ENCODE measurements at regions not wholly inside any gene's neighbourhood (a gene's known extent, or its start where the extent isn't known, plus 50 kb on each side); places are given as distances from the start of the nearest gene placed in this dataset.
A peak's percentile ranks its signal among the peaks of the same experiment; 100 is the strongest.

GRCh38 chr2:7609974-7610373 is 692.8 kb downstream of the RNF144A start:
- Histone ChIP-seq H3K79me2 (ENCODE audit: control insufficient read depth, insufficient read depth, low read length, poor library complexity) (no peaks in the 10 kb centered on the region), H3K14ac (ENCODE audit: low read length) (no peak overlapping the region), H3K36me3 (ENCODE audit: control insufficient read depth in 1 of 2, insufficient read depth in 2 of 2, low read length in 2 of 2) (no peaks in the 10 kb centered on the region), H2AFZ (ENCODE audit: insufficient read depth, low read length, poor library complexity) (no peak overlapping the region), H2BK12ac (ENCODE audit: low read length) (no peak overlapping the region), H2BK5ac (ENCODE audit: low read depth, low read length, poor library complexity) (no peak overlapping the region), H3K23ac (ENCODE audit: low read length) (no peak overlapping the region), H3K4me1 (ENCODE audit: control insufficient read depth in 1 of 2, insufficient read depth in 2 of 2, low read length in 2 of 2) (no peaks in the 10 kb centered on the region), H4K91ac (ENCODE audit: low read depth, low read length) (no peak overlapping the region), H3K9me3 (ENCODE audit: insufficient read depth, low read depth, low read length) (no peaks in the 10 kb centered on the region), H3K4me2 (ENCODE audit: low read length) (no peak overlapping the region), H3K4me3 (ENCODE audit: low read depth, low read length) (no peak overlapping the region), H3K18ac (ENCODE audit: low read length) (no peak overlapping the region), H2AK5ac (ENCODE audit: low read length) (no peak overlapping the region), H3K79me1 (ENCODE audit: low read length) (no peaks in the 10 kb centered on the region), H4K8ac (ENCODE audit: low read depth, low read length) (no peak overlapping the region), H3K27me3 (ENCODE audit: insufficient read depth, low read length) (no peaks in the 10 kb centered on the region), H4K12ac (ENCODE audit: low read depth, low read length) (no peak overlapping the region), H2BK120ac (ENCODE audit: insufficient read depth, low read length, poor library complexity) (no peak overlapping the region), H3K9ac (ENCODE audit: low read length) (no peak overlapping the region), H3K27ac (ENCODE audit: low read depth, low read length) (no peak overlapping the region), H3K4ac (ENCODE audit: low read depth, low read length) (no peak overlapping the region)
- no peak for DNase-seq
- WGBS (ENCODE audit: extremely low coverage, insufficient coverage, insufficient read length) = no CpG with 5 or more reads among the region's 8 CpGs

DNA sequence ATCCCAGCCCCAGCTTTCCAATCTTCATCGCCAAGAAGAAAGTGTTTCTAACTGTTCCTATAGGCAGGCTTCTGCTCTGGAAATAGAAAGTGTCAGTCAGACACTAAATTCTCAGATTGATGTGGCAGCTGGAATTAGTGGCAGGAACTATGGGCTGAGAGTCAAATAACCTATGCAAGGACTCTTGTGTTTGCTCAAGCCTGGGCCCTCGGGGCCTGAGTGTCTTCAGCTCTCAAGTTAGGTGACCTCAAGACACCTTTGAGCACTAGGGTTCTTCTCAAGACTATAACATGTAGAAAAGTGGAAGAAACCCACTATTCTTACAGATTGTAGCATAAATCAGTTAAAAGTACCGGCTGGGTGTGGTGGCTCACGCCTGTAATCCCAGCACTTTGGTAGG is 694.5 kb downstream of the RNF144A start:
- Histone ChIP-seq H3K14ac (ENCODE audit: low read length) (no peak overlapping the region), H4K91ac (ENCODE audit: low read depth, low read length) (no peak overlapping the region), H3K79me2 (ENCODE audit: control insufficient read depth, insufficient read depth, low read length, poor library complexity) (no peaks in the 10 kb centered on the region), H3K79me1 (ENCODE audit: low read length) (no peaks in the 10 kb centered on the region), H3K9ac (ENCODE audit: low read length) (no peak overlapping the region), H3K4me3 (ENCODE audit: low read depth, low read length) (no peak overlapping the region), H3K9me3 (ENCODE audit: insufficient read depth, low read depth, low read length) (no peaks in the 10 kb centered on the region), H3K36me3 (ENCODE audit: control insufficient read depth in 1 of 2, insufficient read depth in 2 of 2, low read length in 2 of 2) (no peaks in the 10 kb centered on the region), H2AK5ac (ENCODE audit: low read length) (no peak overlapping the region), H3K18ac (ENCODE audit: low read length) (no peak overlapping the region), H3K4me1 (ENCODE audit: control insufficient read depth in 1 of 2, insufficient read depth in 2 of 2, low read length in 2 of 2) (no peaks in the 10 kb centered on the region), H2BK12ac (ENCODE audit: low read length) (no peak overlapping the region), H3K27ac (ENCODE audit: low read depth, low read length) (no peak overlapping the region), H3K4me2 (ENCODE audit: low read length) (no peak overlapping the region), H2BK5ac (ENCODE audit: low read depth, low read length, poor library complexity) (no peak overlapping the region), H3K23ac (ENCODE audit: low read length) (no peak overlapping the region), H4K12ac (ENCODE audit: low read depth, low read length) (no peak overlapping the region), H3K4ac (ENCODE audit: low read depth, low read length) (no peak overlapping the region), H2BK120ac (ENCODE audit: insufficient read depth, low read length, poor library complexity) (no peak overlapping the region), H3K27me3 (ENCODE audit: insufficient read depth, low read length) (no peaks in the 10 kb centered on the region), H2AFZ (ENCODE audit: insufficient read depth, low read length, poor library complexity) (no peak overlapping the region), H4K8ac (ENCODE audit: low read depth, low read length) (no peak overlapping the region)
- DNase-seq = peak; percentile 33 to 58
- no CpG with 5 or more reads among the region's 4 CpGs for WGBS (ENCODE audit: extremely low coverage, insufficient coverage, insufficient read length)

DNA sequence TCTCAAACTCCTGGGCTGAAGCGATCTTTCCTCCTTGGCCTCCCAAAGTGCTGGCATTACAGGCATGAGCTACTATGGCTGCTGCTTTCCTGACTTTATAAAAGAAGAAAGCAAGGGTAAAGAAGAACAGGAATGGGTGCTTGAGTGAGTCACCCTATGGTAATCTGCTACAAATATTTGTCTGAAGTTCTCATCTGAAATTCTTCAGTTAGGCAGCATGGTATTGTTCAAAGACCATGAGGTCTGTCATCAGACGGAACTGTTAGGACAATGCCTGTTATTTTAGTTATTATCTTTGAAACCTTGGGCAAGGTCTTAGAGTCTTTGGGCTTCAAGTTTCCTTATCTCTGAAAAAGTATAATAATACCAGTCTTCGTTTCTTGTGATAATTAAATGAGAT is 695.8 kb downstream of the RNF144A start:
- Histone ChIP-seq H3K4ac (ENCODE audit: low read depth, low read length) (no peak overlapping the region), H4K8ac (ENCODE audit: low read depth, low read length) (no peak overlapping the region), H2AFZ (ENCODE audit: insufficient read depth, low read length, poor library complexity) (no peak overlapping the region), H2BK120ac (ENCODE audit: insufficient read depth, low read length, poor library complexity) (no peak overlapping the region), H3K9ac (ENCODE audit: low read length) (no peak overlapping the region), H3K27ac (ENCODE audit: low read depth, low read length) (no peak overlapping the region), H2BK5ac (ENCODE audit: low read depth, low read length, poor library complexity) (no peak overlapping the region), H4K91ac (ENCODE audit: low read depth, low read length) (no peak overlapping the region), H2BK12ac (ENCODE audit: low read length) (no peak overlapping the region), H3K79me2 (ENCODE audit: control insufficient read depth, insufficient read depth, low read length, poor library complexity) (no peaks in the 10 kb centered on the region), H3K27me3 (ENCODE audit: insufficient read depth, low read length) (no peaks in the 10 kb centered on the region), H3K4me2 (ENCODE audit: low read length) (no peak overlapping the region), H3K18ac (ENCODE audit: low read length) (no peak overlapping the region), H2AK5ac (ENCODE audit: low read length) (no peak overlapping the region), H3K4me3 (ENCODE audit: low read depth, low read length) (no peak overlapping the region), H3K79me1 (ENCODE audit: low read length) (no peaks in the 10 kb centered on the region), H4K12ac (ENCODE audit: low read depth, low read length) (no peak overlapping the region), H3K36me3 (ENCODE audit: control insufficient read depth in 1 of 2, insufficient read depth in 2 of 2, low read length in 2 of 2) (no peaks in the 10 kb centered on the region), H3K23ac (ENCODE audit: low read length) (no peak overlapping the region), H3K4me1 (ENCODE audit: control insufficient read depth in 1 of 2, insufficient read depth in 2 of 2, low read length in 2 of 2) (no peaks in the 10 kb centered on the region), H3K14ac (ENCODE audit: low read length) (no peak overlapping the region), H3K9me3 (ENCODE audit: insufficient read depth, low read depth, low read length) (no peaks in the 10 kb centered on the region)
- peak; percentile 50 to 94 for DNase-seq
- no CpG with 5 or more reads among the region's 3 CpGs for WGBS (ENCODE audit: extremely low coverage, insufficient coverage, insufficient read length)

- Histone ChIP-seq H3K4me1 (ENCODE audit: control insufficient read depth in 1 of 2, insufficient read depth in 2 of 2, low read length in 2 of 2) (no peaks in the 10 kb centered on the region), H4K8ac (ENCODE audit: low read depth, low read length) (no peak overlapping the region), H3K9ac (ENCODE audit: low read length) (no peak overlapping the region), H2BK120ac (ENCODE audit: insufficient read depth, low read length, poor library complexity) (no peak overlapping the region), H3K4ac (ENCODE audit: low read depth, low read length) (no peak overlapping the region), H3K4me2 (ENCODE audit: low read length) (no peak overlapping the region), H3K4me3 (ENCODE audit: low read depth, low read length) (no peak overlapping the region), H3K23ac (ENCODE audit: low read length) (no peak overlapping the region), H3K27ac (ENCODE audit: low read depth, low read length) (no peak overlapping the region), H2AFZ (ENCODE audit: insufficient read depth, low read length, poor library complexity) (no peak overlapping the region), H3K9me3 (ENCODE audit: insufficient read depth, low read depth, low read length) (no peaks in the 10 kb centered on the region), H4K91ac (ENCODE audit: low read depth, low read length) (no peak overlapping the region), H3K79me1 (ENCODE audit: low read length) (no peaks in the 10 kb centered on the region), H3K79me2 (ENCODE audit: control insufficient read depth, insufficient read depth, low read length, poor library complexity) (no peaks in the 10 kb centered on the region), H2BK5ac (ENCODE audit: low read depth, low read length, poor library complexity) (no peak overlapping the region), H3K14ac (ENCODE audit: low read length) (no peak overlapping the region), H3K27me3 (ENCODE audit: insufficient read depth, low read length) (no peaks in the 10 kb centered on the region), H4K12ac (ENCODE audit: low read depth, low read length) (no peak overlapping the region), H3K36me3 (ENCODE audit: control insufficient read depth in 1 of 2, insufficient read depth in 2 of 2, low read length in 2 of 2) (no peaks in the 10 kb centered on the region), H3K18ac (ENCODE audit: low read length) (no peak overlapping the region), H2BK12ac (ENCODE audit: low read length) (no peak overlapping the region), H2AK5ac (ENCODE audit: low read length) (no peak overlapping the region)
- no CpG with 5 or more reads among the region's 6 CpGs for WGBS (ENCODE audit: extremely low coverage, insufficient coverage, insufficient read length)
- DNase-seq = no peak
Measured at GRCh38 chr2:7613831-7614230, 696.6 kb downstream of the RNF144A start.

All from trophoblast cell (in vitro differentiated cells and primary cell).